Body of pancreas (tissue), 4 donors: ENCODE measurements at regions not wholly inside any gene's neighbourhood (a gene's known extent, or its start where the extent isn't known, plus 50 kb on each side); places are given as distances from the start of the nearest gene placed in this dataset.

Experiments
- POLR2A ChIP-seq, 3 donors: fragments of 450-650 bp; IDR thresholded peaks; one replicate each; pipeline ENCODE4 v1.6.1; 2016; ENCODE audit warnings: antibody characterized with exemption in 3 of 3, mild to moderate bottlenecking in 2 of 3
- TF ChIP-seq, protein P1 (sequence below), 7 experiments: fragments of 450-650 bp in 4 of 7; fragments of 200-600 bp in 3 of 7; sonication (generic) in 3 of 7; IDR thresholded peaks; one replicate each; pipeline ENCODE4 v1.5.1; 2016 to 2019; ENCODE audit warnings: antibody characterized with exemption in 7 of 7

DNA sequence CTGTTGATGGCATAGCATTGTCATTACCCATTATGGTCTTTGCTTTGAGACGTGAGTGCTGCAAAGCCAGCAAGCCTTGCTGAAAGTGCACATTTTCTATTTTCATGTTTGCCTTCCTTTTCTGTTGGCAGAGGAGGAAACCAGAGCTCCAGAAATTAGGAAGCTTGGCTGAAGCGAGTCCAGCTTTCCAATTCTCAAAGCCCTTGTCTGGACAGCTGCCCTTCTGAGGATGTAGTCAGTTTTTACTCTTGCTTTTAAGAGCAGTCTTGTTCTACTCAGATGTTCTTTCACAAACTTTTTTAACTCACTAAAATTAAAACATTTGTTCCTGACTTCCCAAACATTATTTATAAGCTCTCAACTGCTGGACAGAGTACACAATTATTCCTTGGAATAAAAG, 93.8 kb downstream of the ICOS start:
- TF ChIP-seq, protein P1, sequence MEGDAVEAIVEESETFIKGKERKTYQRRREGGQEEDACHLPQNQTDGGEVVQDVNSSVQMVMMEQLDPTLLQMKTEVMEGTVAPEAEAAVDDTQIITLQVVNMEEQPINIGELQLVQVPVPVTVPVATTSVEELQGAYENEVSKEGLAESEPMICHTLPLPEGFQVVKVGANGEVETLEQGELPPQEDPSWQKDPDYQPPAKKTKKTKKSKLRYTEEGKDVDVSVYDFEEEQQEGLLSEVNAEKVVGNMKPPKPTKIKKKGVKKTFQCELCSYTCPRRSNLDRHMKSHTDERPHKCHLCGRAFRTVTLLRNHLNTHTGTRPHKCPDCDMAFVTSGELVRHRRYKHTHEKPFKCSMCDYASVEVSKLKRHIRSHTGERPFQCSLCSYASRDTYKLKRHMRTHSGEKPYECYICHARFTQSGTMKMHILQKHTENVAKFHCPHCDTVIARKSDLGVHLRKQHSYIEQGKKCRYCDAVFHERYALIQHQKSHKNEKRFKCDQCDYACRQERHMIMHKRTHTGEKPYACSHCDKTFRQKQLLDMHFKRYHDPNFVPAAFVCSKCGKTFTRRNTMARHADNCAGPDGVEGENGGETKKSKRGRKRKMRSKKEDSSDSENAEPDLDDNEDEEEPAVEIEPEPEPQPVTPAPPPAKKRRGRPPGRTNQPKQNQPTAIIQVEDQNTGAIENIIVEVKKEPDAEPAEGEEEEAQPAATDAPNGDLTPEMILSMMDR (IDR thresholded peaks at IDR 0.05) = no peak
- TF ChIP-seq POLR2A (IDR thresholded peaks at IDR 0.05) = no peak
